HEK293T (cell line): ENCODE measurements at regions not wholly inside any gene's neighbourhood (a gene's known extent, or its start where the extent isn't known, plus 50 kb on each side); places are given as distances from the start of the nearest gene placed in this dataset.

Source experiments
- CTCF ChIA-PET: fragments of 350-600 bp; formaldehyde crosslinking; extraction: SDS; loops from one replicate; lab custom pipeline; 2021; ENCODE audit warnings: antibody characterized with exemption, inconsistent platforms; lab: Yijun Ruan, JAX
- POLR2A ChIA-PET: fragments of 350-600 bp; formaldehyde crosslinking; extraction: SDS; loops from one replicate; lab custom pipeline; 2020; ENCODE audit warnings: antibody characterized with exemption, inconsistent platforms; lab: Yijun Ruan, JAX
- DNase-seq: peaks from one replicate; pipeline ENCODE4 v3.0.0; 2012; ENCODE audit warnings: mixed read lengths; ENCODE audit errors: extremely low spot score
- ARNT ChIP-seq: fragments of 450-650 bp; IDR thresholded peaks from 2 replicates; pipeline ENCODE4 v1.6.1; 2017; ENCODE audit warnings: mild to moderate bottlenecking
- BHLHE40 ChIP-seq: fragments of 450-650 bp; IDR thresholded peaks from 2 replicates; pipeline ENCODE4 v1.6.1; 2016; ENCODE audit warnings: mild to moderate bottlenecking, moderate library complexity, borderline replicate concordance
- CTBP1 ChIP-seq: fragments of 450-650 bp; IDR thresholded peaks from 2 replicates; pipeline ENCODE4 v1.6.1; 2016; ENCODE audit warnings: borderline replicate concordance
- ELF4 ChIP-seq: fragments of 450-650 bp; IDR thresholded peaks from 2 replicates; pipeline ENCODE4 v1.6.1; 2017; ENCODE audit warnings: antibody characterized with exemption
- FOXA1 ChIP-seq: fragments of 450-650 bp; IDR thresholded peaks from 2 replicates; pipeline ENCODE4 v1.6.1; 2016; ENCODE audit warnings: mild to moderate bottlenecking
- FOXK2 ChIP-seq: fragments of 450-650 bp; IDR thresholded peaks from 2 replicates; pipeline ENCODE4 v1.6.1; 2016; ENCODE audit warnings: mild to moderate bottlenecking
- FOXM1 ChIP-seq: fragments of 450-650 bp; IDR thresholded peaks from 2 replicates; pipeline ENCODE4 v1.6.1; 2017; ENCODE audit warnings: mild to moderate bottlenecking, borderline replicate concordance
- HDGF ChIP-seq: fragments of 450-650 bp; IDR thresholded peaks from 2 replicates; pipeline ENCODE4 v1.6.1; 2017; ENCODE audit warnings: antibody characterized with exemption, borderline replicate concordance
- L3MBTL2 ChIP-seq: fragments of 450-650 bp; conservative IDR thresholded peaks from 2 replicates; pipeline ENCODE4 v1.6.1; 2016; ENCODE audit warnings: mild to moderate bottlenecking
- LEF1 ChIP-seq: fragments of 450-650 bp; IDR thresholded peaks from 2 replicates; pipeline ENCODE4 v1.6.1; 2017; ENCODE audit warnings: mild to moderate bottlenecking, borderline replicate concordance
- NFRKB ChIP-seq: fragments of 450-650 bp; IDR thresholded peaks from 2 replicates; pipeline ENCODE4 v1.6.1; 2016; ENCODE audit warnings: mild to moderate bottlenecking, moderate library complexity
- SP1 ChIP-seq: fragments of 450-650 bp; IDR thresholded peaks from 2 replicates; pipeline ENCODE4 v1.6.1; 2017
- SUZ12 ChIP-seq: fragments of 450-650 bp; IDR thresholded peaks from 2 replicates; pipeline ENCODE4 v1.6.1; 2016; ENCODE audit warnings: mild to moderate bottlenecking
- TARDBP ChIP-seq: fragments of 450-650 bp; IDR thresholded peaks from 2 replicates; pipeline ENCODE4 v1.6.1; 2016
- ZNF384 ChIP-seq: fragments of 450-650 bp; IDR thresholded peaks from 2 replicates; pipeline ENCODE4 v1.6.1; 2016
- TF ChIP-seq, protein P1 (sequence below): fragments of 450-650 bp; IDR thresholded peaks from 2 replicates; pipeline ENCODE4 v1.6.1; 2016

DNA sequence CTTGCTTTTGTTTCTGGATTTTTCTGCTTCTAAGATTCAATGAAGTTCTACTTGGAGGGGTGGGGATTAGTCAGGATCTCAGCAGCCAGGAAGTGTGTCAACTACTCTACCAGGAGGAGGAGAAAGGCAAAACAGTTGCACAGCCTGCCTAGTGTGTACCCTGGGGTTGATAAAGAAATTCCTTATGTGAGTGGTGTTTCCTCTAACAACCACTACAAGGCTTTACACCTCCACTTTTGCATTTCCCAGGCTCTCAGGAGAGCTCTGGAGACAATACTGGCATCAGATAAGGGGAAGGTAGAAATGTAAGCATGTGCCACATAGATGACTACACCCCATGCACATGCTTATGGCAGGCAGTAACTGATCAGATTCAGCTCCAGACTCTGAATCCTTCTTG, 174.6 kb downstream of the TOX3 start:
- CTCF ChIA-PET, result no interaction called here
- DNase-seq, result no peak
- TF ChIP-seq, protein P1, sequence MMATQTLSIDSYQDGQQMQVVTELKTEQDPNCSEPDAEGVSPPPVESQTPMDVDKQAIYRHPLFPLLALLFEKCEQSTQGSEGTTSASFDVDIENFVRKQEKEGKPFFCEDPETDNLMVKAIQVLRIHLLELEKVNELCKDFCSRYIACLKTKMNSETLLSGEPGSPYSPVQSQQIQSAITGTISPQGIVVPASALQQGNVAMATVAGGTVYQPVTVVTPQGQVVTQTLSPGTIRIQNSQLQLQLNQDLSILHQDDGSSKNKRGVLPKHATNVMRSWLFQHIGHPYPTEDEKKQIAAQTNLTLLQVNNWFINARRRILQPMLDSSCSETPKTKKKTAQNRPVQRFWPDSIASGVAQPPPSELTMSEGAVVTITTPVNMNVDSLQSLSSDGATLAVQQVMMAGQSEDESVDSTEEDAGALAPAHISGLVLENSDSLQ, result no peak
- TF ChIP-seq ARNT (no peak), NFRKB (no peak), L3MBTL2 (no peak)
- POLR2A ChIA-PET, result no interaction called here

DNA sequence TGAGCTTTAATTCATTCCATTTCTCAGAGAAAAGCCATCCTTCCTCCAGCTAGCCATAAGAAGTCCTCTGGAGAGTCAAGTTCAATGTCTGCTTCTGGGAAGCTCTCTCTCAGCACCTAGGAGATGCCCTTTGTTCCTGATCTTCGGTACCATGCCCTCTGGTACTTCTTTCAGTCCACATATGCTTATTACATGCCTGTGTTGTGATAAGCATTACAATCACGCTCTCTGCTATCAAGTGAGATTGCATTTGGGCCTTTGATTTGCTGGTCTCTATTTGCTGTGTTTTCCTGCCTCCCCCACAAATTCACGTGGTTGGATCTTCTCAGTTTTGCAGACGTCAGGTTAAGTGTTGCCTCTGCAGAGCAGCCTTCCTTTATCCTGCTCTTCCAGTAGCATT, 178.1 kb downstream of the TOX3 start:
- DNase-seq, result no peak
- no peak for TF ChIP-seq FOXK2
- TF ChIP-seq SP1, result no peak
- TF ChIP-seq ARNT, result no peak
- no peak for TF ChIP-seq LEF1
- TF ChIP-seq BHLHE40, result no peak
- TF ChIP-seq FOXA1, result no peak
- TF ChIP-seq TARDBP, result no peak
- TF ChIP-seq, protein P1, result no peak
- TF ChIP-seq SUZ12, result no peak
- TF ChIP-seq NFRKB, result no peak
- no peak for TF ChIP-seq CTBP1
- TF ChIP-seq L3MBTL2, result no peak
- TF ChIP-seq FOXM1, result no peak
- TF ChIP-seq ELF4, result no peak
- POLR2A ChIA-PET, result no interaction called here
- CTCF ChIA-PET, result no interaction called here

DNA sequence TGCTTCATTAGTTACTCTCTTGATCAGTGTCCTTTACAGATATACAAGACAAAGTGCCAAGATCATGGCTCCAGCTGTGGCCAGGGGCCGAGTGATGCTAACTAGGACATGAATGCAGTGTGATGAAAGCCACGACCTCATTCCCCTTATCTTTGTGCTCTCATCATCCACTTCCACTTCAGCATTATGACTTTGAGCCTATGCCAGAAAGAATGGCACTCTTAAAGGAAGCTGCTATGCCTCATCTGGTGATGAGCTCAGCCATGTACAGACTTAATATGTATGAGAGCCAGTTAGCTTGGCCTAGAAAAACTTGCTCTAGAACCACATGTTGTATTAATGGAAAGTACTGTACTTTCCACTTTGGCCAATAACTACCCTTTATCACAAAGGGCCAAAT, 179.1 kb downstream of the TOX3 start:
- ChIA-PET POLR2A (no interaction called here), CTCF (no interaction called here)
- TF ChIP-seq BHLHE40, result no peak
- TF ChIP-seq ZNF384, result no peak
- TF ChIP-seq ARNT, result no peak
- no peak for DNase-seq

DNA sequence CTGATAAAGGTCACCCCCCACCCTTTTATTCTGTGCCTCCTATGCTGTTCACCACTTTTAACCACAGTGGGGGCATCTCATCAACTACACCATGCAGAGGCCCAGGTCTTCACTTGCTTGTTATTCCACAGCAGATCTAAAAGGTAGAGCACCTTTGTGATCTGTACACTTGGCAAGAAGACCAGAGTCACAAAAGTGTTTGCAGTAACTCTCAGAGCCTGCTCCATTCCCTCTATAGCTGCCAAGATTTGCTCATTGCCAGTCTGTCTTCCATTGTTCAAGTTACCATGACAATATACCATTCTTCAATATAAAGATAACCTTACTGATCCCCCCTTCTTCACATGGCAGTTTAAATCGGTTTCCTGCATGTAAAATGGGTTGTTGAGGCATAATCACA, 180.0 kb downstream of the TOX3 start:
- no peak for DNase-seq
- ChIA-PET POLR2A (no interaction called here), CTCF (no interaction called here)
- TF ChIP-seq SP1 (no peak), CTBP1 (no peak), FOXK2 (no peak)

DNA sequence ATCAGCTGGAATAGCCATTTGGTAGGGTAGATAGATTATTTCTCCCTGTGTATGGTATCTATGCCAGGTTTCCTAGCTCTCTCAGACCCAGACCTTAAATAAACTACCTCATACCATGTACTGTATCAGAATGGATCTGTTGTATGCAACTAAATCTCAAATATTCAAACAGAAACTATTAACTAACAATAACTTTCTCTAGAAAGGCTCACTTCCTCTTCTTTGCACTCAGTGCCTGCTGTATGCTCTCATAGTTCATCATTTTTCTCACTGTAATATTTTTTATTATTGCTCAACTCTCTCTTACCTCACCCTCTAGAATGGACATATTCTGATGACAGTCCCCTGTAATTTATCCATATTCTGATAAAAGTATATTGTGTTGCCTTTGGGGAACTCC, 182.4 kb downstream of the TOX3 start:
- no peak for DNase-seq
- POLR2A ChIA-PET, result no interaction called here
- CTCF ChIA-PET, result no interaction called here
- TF ChIP-seq L3MBTL2 (no peak), LEF1 (no peak), FOXK2 (no peak), BHLHE40 (no peak), HDGF (no peak), ELF4 (no peak), TARDBP (no peak), CTBP1 (no peak), SP1 (no peak), FOXA1 (no peak), NFRKB (no peak)
- TF ChIP-seq, protein P1, result no peak

DNA sequence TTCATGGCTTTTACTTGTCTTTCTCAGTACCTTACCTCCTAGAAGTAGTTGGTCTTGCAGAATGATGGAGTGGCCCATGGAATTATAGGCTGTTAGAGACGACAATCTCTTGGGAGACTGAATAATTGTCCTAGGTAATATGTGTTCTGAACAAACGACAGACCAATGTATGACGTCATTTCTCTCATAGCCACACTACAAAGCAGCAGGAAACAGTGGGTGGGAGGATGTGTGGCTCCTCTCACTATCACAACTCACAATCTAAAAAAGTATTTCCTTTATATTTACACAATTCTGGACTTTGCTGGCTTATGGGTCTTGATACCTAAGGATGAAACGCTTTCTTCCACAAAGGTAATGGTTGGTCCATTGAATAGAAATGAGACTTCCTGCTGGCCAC, 183.9 kb downstream of the TOX3 start:
- ChIA-PET POLR2A (no interaction called here), CTCF (no interaction called here)
- DNase-seq, result no peak
- TF ChIP-seq FOXA1, result no peak
- TF ChIP-seq ZNF384, result no peak
- TF ChIP-seq, protein P1, result no peak
- no peak for TF ChIP-seq LEF1
- no peak for TF ChIP-seq HDGF
- TF ChIP-seq SP1, result no peak
- TF ChIP-seq FOXM1, result no peak
- TF ChIP-seq SUZ12, result no peak
- TF ChIP-seq ELF4, result no peak
- no peak for TF ChIP-seq BHLHE40
- TF ChIP-seq CTBP1, result no peak
- no peak for TF ChIP-seq NFRKB
- TF ChIP-seq TARDBP, result no peak
- no peak for TF ChIP-seq L3MBTL2
- TF ChIP-seq FOXK2, result no peak
- no peak for TF ChIP-seq ARNT

DNA sequence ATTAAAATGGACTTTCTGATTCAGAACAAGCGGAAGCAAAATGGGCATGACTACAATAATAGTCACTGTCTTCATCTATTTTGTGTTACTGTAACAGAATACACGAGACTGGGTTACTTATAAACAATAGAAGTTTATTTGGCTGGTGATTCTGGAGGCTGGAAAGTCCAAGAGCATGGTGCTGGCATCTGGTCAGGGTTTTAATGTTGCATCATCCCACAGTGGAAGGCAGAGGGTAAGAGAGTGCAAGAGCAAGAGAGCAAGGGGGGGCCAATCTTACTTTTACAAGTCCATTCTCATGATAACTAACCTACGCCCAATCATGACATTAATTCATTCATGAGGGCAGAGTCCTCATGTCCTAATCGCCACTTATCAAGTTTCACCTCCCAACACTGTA, 189.2 kb downstream of the TOX3 start:
- TF ChIP-seq TARDBP (no peak), NFRKB (no peak), FOXA1 (no peak), L3MBTL2 (no peak), CTBP1 (no peak)

More for the DNA sequence above, 189.2 kb downstream of the TOX3 start:
- ChIA-PET POLR2A (no interaction called here), CTCF (no interaction called here)
- no peak for DNase-seq
